ENCODE measurements at regions not wholly inside any gene's neighbourhood (a gene's known extent, or its start where the extent isn't known, plus 50 kb on each side); places are given as distances from the start of the nearest gene placed in this dataset.

DNA sequence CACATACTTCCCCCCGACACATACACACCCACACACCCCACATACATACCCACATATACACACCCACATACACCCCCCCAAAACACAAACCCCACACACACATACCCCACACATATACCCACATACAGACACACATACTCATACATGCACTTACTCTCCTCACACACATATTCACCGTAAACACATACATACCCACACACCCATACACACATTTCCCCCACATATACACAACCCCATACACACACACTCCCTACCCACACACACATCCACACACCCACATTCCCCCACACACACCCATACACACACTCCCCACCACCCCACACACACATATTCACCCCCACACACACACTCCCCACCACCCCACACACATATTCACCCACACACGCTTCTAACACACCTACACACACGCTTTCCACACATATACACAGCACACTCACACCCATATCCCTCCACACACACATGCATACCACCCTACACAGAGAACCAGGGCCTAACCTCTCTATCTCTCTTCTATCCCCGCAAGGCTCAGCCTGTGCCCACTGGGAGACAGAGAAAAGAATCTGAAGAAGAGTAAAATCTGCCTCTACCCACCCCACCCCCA, 182.4 kb upstream of the ETAA1 start:
- DNase-seq (ENCODE audit: low read depth, low spot score) = no peak
- no peak for ATAC-seq
- Histone ChIP-seq H3K27me3 (ENCODE audit: control insufficient read depth, insufficient read depth, low read length) (no peaks in the 10 kb centered on the region), H3K9me3 (ENCODE audit: control insufficient read depth, insufficient read depth, low read depth, low read length) (no peaks in the 10 kb centered on the region), H3K27ac (ENCODE audit: low read length) (no peak overlapping the region), H3K36me3 (ENCODE audit: control insufficient read depth, insufficient read depth, low read length) (no peaks in the 10 kb centered on the region), H3K4me1 (ENCODE audit: control insufficient read depth, insufficient read depth, low read length) (no peaks in the 10 kb centered on the region), H3K4me3 (ENCODE audit: low read depth in 2 of 2, low read length in 2 of 2) (no peak overlapping the region)
- intact Hi-C loops (cut with micrococcal nuclease; ENCODE audit: unreplicated experiment) = no loop called here
- ChIA-PET CTCF (no interaction called here), POLR2A (no interaction called here)
- TF ChIP-seq SIN3A (IDR thresholded peaks at IDR 0.05; ENCODE audit: borderline replicate concordance, insufficient read depth, low read depth, low read length) (no peak), TCF7L2 (IDR thresholded peaks at IDR 0.05; ENCODE audit: low read depth, low read length) (no peak), POLR2AphosphoS5 (IDR thresholded peaks at IDR 0.05; ENCODE audit: low read depth, low read length) (no peak)
- TF ChIP-seq, protein P1, sequence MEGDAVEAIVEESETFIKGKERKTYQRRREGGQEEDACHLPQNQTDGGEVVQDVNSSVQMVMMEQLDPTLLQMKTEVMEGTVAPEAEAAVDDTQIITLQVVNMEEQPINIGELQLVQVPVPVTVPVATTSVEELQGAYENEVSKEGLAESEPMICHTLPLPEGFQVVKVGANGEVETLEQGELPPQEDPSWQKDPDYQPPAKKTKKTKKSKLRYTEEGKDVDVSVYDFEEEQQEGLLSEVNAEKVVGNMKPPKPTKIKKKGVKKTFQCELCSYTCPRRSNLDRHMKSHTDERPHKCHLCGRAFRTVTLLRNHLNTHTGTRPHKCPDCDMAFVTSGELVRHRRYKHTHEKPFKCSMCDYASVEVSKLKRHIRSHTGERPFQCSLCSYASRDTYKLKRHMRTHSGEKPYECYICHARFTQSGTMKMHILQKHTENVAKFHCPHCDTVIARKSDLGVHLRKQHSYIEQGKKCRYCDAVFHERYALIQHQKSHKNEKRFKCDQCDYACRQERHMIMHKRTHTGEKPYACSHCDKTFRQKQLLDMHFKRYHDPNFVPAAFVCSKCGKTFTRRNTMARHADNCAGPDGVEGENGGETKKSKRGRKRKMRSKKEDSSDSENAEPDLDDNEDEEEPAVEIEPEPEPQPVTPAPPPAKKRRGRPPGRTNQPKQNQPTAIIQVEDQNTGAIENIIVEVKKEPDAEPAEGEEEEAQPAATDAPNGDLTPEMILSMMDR (IDR thresholded peaks at IDR 0.05) = no peak
- TF ChIP-seq, protein P2, sequence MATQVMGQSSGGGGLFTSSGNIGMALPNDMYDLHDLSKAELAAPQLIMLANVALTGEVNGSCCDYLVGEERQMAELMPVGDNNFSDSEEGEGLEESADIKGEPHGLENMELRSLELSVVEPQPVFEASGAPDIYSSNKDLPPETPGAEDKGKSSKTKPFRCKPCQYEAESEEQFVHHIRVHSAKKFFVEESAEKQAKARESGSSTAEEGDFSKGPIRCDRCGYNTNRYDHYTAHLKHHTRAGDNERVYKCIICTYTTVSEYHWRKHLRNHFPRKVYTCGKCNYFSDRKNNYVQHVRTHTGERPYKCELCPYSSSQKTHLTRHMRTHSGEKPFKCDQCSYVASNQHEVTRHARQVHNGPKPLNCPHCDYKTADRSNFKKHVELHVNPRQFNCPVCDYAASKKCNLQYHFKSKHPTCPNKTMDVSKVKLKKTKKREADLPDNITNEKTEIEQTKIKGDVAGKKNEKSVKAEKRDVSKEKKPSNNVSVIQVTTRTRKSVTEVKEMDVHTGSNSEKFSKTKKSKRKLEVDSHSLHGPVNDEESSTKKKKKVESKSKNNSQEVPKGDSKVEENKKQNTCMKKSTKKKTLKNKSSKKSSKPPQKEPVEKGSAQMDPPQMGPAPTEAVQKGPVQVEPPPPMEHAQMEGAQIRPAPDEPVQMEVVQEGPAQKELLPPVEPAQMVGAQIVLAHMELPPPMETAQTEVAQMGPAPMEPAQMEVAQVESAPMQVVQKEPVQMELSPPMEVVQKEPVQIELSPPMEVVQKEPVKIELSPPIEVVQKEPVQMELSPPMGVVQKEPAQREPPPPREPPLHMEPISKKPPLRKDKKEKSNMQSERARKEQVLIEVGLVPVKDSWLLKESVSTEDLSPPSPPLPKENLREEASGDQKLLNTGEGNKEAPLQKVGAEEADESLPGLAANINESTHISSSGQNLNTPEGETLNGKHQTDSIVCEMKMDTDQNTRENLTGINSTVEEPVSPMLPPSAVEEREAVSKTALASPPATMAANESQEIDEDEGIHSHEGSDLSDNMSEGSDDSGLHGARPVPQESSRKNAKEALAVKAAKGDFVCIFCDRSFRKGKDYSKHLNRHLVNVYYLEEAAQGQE (IDR thresholded peaks at IDR 0.05; ENCODE audit: insufficient read depth in 1 of 2, low read depth in 2 of 2, low read length in 1 of 2) = no peak
- in situ Hi-C loops (cut with HindIII; ENCODE audit: low pct_unique_long_range_greater_than_20kb, low sequenced_read_pairs) = no loop called here
- BruUV-seq (replicated peaks) = no TSS peak

DNA sequence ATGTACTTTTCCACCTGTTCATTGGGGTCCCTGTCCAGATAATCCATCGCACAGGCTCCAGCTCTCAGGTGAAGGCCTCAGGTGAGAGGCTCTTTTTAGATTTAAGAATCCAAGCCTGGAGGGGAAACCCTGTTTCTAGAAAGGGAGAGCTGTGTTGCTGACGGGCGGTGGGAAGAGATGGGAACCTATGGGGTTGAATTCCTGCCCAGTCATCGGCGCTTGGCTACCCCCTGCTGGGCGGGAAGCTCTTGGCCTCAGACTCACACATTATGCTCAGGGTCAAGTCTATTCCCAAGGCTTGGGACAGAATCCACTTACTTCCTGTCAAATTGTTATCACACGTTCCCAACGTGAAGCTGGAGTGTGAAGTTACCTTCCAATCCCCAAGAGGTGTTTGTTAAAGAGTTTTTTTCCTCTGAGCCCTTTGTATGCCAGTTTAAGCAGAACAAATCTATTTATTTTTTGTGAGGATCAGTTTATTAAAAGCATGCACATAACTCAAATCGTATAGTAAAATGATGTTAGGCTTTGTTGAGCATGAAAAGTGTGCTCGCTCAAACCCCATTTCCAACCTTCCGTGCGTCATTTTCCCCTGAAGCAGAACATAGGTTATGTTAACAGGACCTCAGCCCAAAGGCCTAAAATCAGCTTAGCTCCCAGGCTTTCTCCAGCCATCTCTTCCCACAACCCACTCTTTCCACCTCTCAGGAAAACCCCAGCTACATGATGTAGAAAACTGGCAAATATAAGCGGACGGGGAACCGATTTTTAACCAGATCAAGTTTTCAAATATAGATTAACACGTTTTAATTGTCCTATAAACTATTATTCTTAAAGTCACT, 181.7 kb upstream of the ETAA1 start:
- ATAC-seq (no peak), DNase-seq (ENCODE audit: low read depth, low spot score) (no peak)
- Histone ChIP-seq H3K36me3 (ENCODE audit: control insufficient read depth, insufficient read depth, low read length) (no peaks in the 10 kb centered on the region), H3K9me3 (ENCODE audit: control insufficient read depth, insufficient read depth, low read depth, low read length) (no peaks in the 10 kb centered on the region), H3K4me3 (ENCODE audit: low read depth in 2 of 2, low read length in 2 of 2) (no peak overlapping the region), H3K4me1 (ENCODE audit: control insufficient read depth, insufficient read depth, low read length) (no peaks in the 10 kb centered on the region), H3K27ac (ENCODE audit: low read length) (no peak overlapping the region), H3K27me3 (ENCODE audit: control insufficient read depth, insufficient read depth, low read length) (no peaks in the 10 kb centered on the region)
- CTCF ChIA-PET = interaction anchor here (0.6 kb wide), 1 partner anchor 1573 kb away, joined by 4 read pairs; no protein-coding TSS in a partner anchor
- intact Hi-C loops (cut with micrococcal nuclease; ENCODE audit: unreplicated experiment) (no loop called here), in situ Hi-C loops (cut with HindIII; ENCODE audit: low pct_unique_long_range_greater_than_20kb, low sequenced_read_pairs) (no loop called here)
- no TSS peak for BruUV-seq (replicated peaks)
- no peak for TF ChIP-seq POLR2AphosphoS5 (IDR thresholded peaks at IDR 0.05; ENCODE audit: low read depth, low read length)
- no peak for TF ChIP-seq SIN3A (IDR thresholded peaks at IDR 0.05; ENCODE audit: borderline replicate concordance, insufficient read depth, low read depth, low read length)
- TF ChIP-seq, protein P2 (IDR thresholded peaks at IDR 0.05; ENCODE audit: insufficient read depth in 1 of 2, low read depth in 2 of 2, low read length in 1 of 2) = no peak
- TF ChIP-seq, protein P1 (IDR thresholded peaks at IDR 0.05) = peak; percentile 31
- TF ChIP-seq TCF7L2 (IDR thresholded peaks at IDR 0.05; ENCODE audit: low read depth, low read length) = no peak
- POLR2A ChIA-PET = no interaction called here
